GM18951 (cell line): ENCODE measurements at regions not wholly inside any gene's neighbourhood (a gene's known extent, or its start where the extent isn't known, plus 50 kb on each side); places are given as distances from the start of the nearest gene placed in this dataset.

ENCODE experiments used
- POLR2A ChIP-seq: IDR thresholded peaks from 4 replicates; pipeline ENCODE4 v1.6.1; 2011; ENCODE audit warnings: mild to moderate bottlenecking; ENCODE audit not compliant: insufficient read length, insufficient read depth; ENCODE audit errors: extremely low read depth
- in situ Hi-C: fragments of 300-500 bp; cut with MboI; formaldehyde crosslinking; loops from one replicate; pipeline ENCODE4 v1.12.0; 2022; ENCODE audit warnings: low sequenced_read_pairs, mixed read lengths, inconsistent platforms; ENCODE audit not compliant: unreplicated experiment

- in situ Hi-C loops: no loop called here
Measured at GRCh38 chr5:118679264-118679940, 308.9 kb downstream of the DTWD2 start.

GRCh38 chr5:118678746-118679145, 309.6 kb downstream of the DTWD2 start:
- TF ChIP-seq POLR2A: no peak
- in situ Hi-C loops: no loop called here

More at GRCh38 chr5:118679264-118679940, 308.9 kb downstream of the DTWD2 start:
- no peak for TF ChIP-seq POLR2A

GRCh38 chr5:118675247-118675646, 313.1 kb downstream of the DTWD2 start:
- in situ Hi-C loops: no loop called here
- no peak for TF ChIP-seq POLR2A

DNA sequence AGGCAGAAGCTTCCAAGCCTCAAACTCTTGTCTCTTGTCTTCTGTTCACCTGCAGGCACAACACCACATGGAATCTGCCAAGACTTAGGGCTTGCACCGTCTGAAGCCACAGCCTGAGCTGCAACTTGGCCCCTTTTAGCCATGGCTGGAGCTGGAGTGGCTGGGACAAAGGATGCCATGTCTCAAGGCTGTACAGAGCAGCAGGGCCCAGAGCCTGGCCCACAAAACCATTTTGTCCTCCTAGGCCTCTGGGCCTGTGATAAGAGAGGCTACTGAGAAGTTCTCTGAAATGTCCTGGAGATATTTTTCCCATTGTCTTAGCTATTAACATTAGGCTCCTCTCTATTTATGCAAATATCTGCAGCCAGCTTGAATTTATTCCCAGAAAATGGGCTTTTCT, 330.8 kb downstream of the DTWD2 start:
- no peak for TF ChIP-seq POLR2A
- in situ Hi-C loops: no loop called here

DNA sequence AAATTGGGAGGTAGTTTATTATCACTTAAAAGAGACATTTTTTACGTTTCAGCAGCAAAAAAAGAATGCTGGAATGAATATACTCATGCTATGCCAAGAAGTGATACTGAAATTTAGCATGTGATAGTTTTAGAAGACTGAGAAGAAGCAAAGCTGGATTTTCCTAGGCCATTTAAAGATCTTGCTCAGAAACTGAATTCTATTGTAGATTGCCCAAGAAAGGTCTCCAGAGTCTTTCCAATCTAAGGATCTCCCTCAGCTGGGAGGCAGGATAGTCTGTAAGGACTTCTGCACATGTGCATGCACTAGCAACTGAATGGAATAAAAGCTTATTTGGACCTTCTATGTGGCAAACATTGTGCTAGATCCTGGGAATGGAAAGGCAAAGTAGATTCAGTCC, 334.5 kb downstream of the DTWD2 start:
- in situ Hi-C loops: no loop called here

GRCh38 chr5:118653183-118653582, 335.2 kb downstream of the DTWD2 start:
- no peak for TF ChIP-seq POLR2A
- in situ Hi-C loops: no loop called here

More for the DNA sequence above, 334.5 kb downstream of the DTWD2 start:
- TF ChIP-seq POLR2A: no peak

- in situ Hi-C loops: no loop called here
- no peak for TF ChIP-seq POLR2A
Measured at GRCh38 chr5:118651002-118651401, 337.3 kb downstream of the DTWD2 start.

DNA sequence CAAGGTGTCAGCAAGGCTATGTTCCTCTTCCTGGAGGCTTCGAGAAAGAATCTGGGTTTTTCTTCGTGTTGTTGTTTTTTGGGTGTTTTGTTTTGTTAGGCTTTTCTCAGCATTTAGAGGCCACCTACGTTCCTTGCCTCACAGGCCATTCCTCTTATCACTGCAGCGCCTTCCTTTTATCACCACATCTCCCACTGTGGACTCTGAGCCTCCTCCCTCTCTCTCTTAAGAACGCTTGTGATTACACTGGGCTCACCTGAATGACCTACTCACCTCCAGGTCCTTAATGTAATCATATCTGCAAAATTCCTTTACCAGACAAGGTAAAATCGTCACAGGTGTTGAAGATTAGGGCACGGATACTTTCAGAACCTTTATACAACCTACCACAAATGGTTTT, 340.8 kb downstream of the DTWD2 start:
- in situ Hi-C loops: no loop called here
- no peak for TF ChIP-seq POLR2A

DNA sequence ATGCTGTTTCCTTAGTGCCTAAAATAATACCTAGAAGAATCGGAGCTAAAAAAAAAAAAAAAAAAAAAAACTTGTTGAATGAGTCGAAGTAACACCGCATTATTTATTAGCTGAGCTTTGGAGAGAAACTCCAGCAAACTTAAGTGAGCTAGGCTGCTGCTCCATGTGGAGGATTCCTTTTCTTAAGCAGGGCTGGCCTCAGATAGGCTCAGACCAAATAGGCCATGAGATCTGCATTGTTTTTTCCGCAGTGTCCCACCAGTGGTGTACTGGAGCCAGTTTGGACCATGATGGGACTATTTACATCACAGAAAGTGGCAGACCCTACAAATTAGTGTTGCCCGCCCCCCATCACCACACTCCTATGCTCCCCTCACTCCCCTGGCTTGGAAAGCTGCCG, 341.4 kb downstream of the DTWD2 start:
- in situ Hi-C loops: no loop called here

DNA sequence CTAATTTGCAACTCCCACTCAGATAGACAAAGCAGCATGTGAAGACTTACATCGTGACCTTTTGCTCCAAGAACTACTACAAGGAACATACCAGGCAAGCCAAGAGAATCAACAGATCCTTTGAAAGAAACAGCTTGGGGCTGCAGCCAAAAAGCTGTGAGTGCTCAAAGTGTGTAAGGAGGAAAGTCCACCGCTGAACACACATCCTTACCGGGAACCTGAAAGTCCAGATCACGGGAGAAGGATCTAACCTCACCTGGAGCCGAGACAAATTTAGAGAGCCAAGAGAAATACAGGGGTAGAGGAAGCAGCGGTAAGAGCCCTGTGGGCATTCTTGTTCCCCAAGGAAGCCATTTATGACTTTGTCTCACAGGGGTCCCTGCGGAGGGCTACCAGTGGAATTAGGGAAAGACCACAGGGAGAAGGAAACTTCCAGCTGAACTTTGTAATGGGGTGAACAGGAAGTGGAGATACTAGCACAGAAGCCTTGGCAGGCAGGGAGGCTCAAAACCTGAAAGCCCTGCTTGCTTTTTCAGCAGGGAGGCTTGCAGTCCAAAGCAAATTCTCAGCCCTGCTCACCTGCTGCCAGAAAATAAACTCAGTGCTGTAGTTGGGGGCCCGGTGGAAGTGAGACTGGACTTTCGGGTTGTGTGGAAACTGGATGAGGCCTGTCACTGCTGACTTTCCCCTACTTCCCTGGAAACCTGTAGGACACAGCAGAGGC, 350.2 kb downstream of the DTWD2 start:
- TF ChIP-seq POLR2A: no peak
- in situ Hi-C loops: no loop called here

More for the DNA sequence above, 341.4 kb downstream of the DTWD2 start:
- TF ChIP-seq POLR2A: no peak

GRCh38 chr5:118628660-118629354, 359.5 kb downstream of the DTWD2 start:
- in situ Hi-C loops: no loop called here
- no peak for TF ChIP-seq POLR2A

DNA sequence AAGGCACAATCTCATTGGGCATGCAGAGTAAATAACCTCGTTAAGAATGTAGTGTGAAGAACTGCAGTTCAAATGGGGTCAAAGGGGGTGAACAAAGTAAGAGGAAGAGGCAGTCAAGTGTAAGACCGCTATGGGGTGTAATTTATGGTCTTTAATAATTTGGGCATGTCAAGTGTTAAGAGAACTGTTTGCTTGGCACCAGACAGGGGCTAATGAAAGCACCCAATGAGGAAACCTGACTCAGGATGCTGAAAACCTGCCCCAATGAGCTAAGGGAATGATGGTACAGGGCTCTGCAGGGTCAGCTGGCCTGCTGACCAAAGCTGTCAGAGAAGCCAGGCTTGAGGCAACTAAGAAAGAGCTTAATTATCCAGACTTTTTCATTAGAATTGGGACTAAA, 368.1 kb downstream of the DTWD2 start:
- no peak for TF ChIP-seq POLR2A
- in situ Hi-C loops: no loop called here

DNA sequence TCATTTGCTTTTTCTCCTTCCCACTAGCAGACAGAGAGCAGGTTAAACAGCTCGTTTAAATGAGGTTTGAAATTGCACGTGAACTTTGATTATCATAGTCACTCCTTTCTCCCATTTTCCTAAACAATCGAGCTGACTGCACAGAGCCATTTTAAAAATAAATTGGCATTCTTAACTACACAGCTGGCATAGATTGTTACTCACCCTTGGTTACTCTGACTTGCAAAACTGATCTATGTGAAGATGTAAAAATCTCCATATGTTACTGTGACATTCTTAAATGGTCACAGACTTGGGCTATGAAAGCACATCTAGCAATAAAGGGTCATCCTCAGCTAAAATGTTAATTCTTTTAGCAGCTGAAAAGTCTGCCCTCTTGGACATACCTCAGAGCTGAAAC, 368.5 kb downstream of the DTWD2 start:
- in situ Hi-C loops: no loop called here
- TF ChIP-seq POLR2A: no peak
